WI38 (cell line): ENCODE measurements at regions not wholly inside any gene's neighbourhood (a gene's known extent, or its start where the extent isn't known, plus 50 kb on each side); places are given as distances from the start of the nearest gene placed in this dataset.

ENCODE experiments used
- H3K4me3 ChIP-seq: 2 replicates; pipeline ENCODE4 v1.5.1; 2011; ENCODE audit warnings: low read depth, mild to moderate bottlenecking, control low read depth, low read length
- CTCF ChIP-seq: IDR thresholded peaks from 2 replicates; pipeline ENCODE4 v1.5.1; 2012; ENCODE audit warnings: low read depth, mild to moderate bottlenecking, control low read depth, low read length

- TF ChIP-seq CTCF, result no peak
- H3K4me3 ChIP-seq, result no peak overlapping the region
Observed at GRCh38 chr18:60485201-60485600, 112.6 kb upstream of the MC4R start.

GRCh38 chr18:60493066-60493465 lies 120.5 kb upstream of the MC4R start:
- no peak overlapping the region for H3K4me3 ChIP-seq
- no peak for TF ChIP-seq CTCF

GRCh38 chr18:60499675-60500074 lies 127.1 kb upstream of the MC4R start:
- TF ChIP-seq CTCF, result no peak
- no peak overlapping the region for H3K4me3 ChIP-seq

- H3K4me3 ChIP-seq, result no peak overlapping the region
- TF ChIP-seq CTCF, result no peak
Observed at GRCh38 chr18:60500960-60501359, 128.4 kb upstream of the MC4R start.

GRCh38 chr18:60502591-60502990 lies 130.0 kb upstream of the MC4R start:
- H3K4me3 ChIP-seq, result no peak overlapping the region

GRCh38 chr18:60503199-60503598 lies 130.6 kb upstream of the MC4R start:
- no peak for TF ChIP-seq CTCF
- H3K4me3 ChIP-seq, result no peak overlapping the region

More at GRCh38 chr18:60502591-60502990, 130.0 kb upstream of the MC4R start:
- TF ChIP-seq CTCF, result no peak

GRCh38 chr18:60506190-60506589 lies 133.6 kb upstream of the MC4R start:
- TF ChIP-seq CTCF, result no peak
- no peak overlapping the region for H3K4me3 ChIP-seq
